ACHN (cell line): ENCODE measurements at regions not wholly inside any gene's neighbourhood (a gene's known extent, or its start where the extent isn't known, plus 50 kb on each side); places are given as distances from the start of the nearest gene placed in this dataset.

ENCODE experiments used
- DNase-seq: peaks from one replicate; pipeline ENCODE4 v3.0.0-alpha.2; 2015
- in situ Hi-C: cut with HindIII; loops from 2 replicates; pipeline ENCODE4 v1.10.0; 2017; ENCODE audit warnings: low sequenced_read_pairs, low pct_ligation_motif_present, low pct_unique_long_range_greater_than_20kb

DNA sequence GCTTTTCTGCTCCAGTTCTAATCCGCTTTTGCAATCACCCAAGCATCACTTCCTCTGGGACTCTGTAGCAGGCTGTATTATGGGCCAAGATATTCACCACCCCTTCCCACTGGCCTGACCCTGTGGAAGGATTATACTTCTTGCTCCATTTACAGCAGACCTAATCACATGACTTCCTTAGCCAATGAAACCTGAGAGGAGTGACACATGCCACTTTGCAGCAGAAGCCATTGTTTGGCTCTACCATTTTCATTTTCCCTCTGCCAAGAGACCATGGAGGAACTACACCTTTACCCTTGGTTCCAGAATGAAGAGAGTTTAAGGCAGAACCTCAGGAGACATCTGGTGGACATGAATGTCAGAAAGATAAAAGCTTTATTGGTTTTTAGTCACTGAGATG is 134.9 kb upstream of the HSD17B12 start:
- DNase-seq = no peak

GRCh38 chr11:43546561-43547429 is 133.7 kb upstream of the HSD17B12 start:
- no peak for DNase-seq
- in situ Hi-C loops = no loop called here

More for the DNA sequence above, 134.9 kb upstream of the HSD17B12 start:
- in situ Hi-C loops = no loop called here

DNA sequence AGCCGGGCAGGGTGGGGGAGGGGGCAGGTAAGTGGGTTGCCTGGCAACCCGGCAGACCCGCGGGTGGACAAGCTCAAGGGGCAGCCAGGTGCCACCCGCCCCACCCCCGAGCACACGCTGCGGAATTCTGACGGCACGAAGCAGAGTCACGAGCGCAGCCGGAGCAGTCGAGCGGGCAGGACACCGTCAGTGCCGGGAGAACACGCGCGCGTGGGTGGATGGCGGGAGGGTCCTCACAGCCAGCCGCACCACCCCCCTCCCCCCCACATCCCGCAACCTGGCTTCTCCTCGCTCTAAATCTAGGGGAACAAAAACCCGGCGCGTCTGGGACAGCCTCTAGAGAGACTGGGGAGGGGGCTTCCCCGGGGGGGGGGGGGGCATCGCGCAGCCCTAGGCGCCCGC is 133.1 kb upstream of the HSD17B12 start:
- DNase-seq = no peak
- in situ Hi-C loops = no loop called here

GRCh38 chr11:43547889-43548381 is 132.6 kb upstream of the HSD17B12 start:
- no peak for DNase-seq
- in situ Hi-C loops = no loop called here

DNA sequence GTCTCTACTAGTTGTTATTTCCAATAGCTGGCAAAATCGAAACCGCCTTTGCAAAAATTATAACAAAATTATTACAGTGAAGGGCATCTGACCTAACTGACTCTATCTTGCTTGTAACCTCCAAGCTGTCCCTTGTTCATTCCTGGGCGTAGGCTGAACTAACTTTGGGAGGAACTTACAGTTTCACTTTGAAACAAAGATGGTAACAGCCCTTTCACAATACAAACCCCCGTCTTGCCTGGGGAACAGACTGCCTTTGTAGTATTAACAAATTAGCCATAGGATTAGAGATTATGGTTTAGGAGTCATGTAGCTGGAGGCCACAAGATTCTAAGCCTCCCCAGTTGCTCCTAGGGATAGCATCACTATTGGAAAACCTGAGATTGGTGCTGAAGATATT is 131.6 kb upstream of the HSD17B12 start:
- in situ Hi-C loops = no loop called here
- no peak for DNase-seq

GRCh38 chr11:43549624-43550023 is 130.9 kb upstream of the HSD17B12 start:
- no peak for DNase-seq
- in situ Hi-C loops = no loop called here

DNA sequence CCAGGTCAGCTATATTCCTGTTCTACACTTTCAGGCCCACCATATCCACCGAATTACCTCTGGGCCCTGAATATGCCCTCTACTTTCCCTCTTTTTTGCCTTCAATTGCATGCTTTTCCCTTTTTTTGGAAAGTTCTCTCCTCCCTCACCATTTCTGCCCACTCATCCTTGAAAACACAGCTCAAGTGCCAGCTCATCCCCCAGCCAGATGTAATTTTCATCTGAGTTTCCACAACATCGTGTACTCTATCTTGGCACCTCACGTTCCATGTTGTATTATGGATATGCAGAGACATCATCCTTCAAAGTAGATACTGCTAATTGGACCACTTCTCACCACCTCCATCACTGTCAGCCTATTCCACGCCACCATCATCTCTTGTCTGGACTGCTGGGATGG is 129.8 kb upstream of the HSD17B12 start:
- in situ Hi-C loops = no loop called here
- no peak for DNase-seq

- no peak for DNase-seq
- in situ Hi-C loops = no loop called here
Measured at GRCh38 chr11:43554148-43554473, 126.4 kb upstream of the HSD17B12 start.

DNA sequence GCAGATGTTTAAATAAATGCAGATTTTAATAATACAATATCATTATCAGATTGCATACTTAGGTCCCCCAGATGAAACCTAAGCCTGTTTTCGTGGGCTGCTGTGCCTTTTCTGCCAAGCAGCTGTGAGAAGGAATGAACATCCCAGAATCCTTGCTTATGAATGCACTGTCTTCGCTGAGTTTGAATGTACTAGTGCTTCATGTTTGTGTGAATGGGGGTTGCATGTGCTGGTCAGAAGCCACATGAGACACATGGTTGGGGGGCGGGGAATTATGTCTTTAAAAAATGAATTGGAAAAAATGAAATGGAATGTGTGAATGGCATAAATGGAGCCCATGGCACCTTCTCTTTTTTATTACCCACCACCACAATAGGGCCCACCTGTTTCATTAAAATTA is 125.4 kb upstream of the HSD17B12 start:
- DNase-seq = no peak
- in situ Hi-C loops = no loop called here

DNA sequence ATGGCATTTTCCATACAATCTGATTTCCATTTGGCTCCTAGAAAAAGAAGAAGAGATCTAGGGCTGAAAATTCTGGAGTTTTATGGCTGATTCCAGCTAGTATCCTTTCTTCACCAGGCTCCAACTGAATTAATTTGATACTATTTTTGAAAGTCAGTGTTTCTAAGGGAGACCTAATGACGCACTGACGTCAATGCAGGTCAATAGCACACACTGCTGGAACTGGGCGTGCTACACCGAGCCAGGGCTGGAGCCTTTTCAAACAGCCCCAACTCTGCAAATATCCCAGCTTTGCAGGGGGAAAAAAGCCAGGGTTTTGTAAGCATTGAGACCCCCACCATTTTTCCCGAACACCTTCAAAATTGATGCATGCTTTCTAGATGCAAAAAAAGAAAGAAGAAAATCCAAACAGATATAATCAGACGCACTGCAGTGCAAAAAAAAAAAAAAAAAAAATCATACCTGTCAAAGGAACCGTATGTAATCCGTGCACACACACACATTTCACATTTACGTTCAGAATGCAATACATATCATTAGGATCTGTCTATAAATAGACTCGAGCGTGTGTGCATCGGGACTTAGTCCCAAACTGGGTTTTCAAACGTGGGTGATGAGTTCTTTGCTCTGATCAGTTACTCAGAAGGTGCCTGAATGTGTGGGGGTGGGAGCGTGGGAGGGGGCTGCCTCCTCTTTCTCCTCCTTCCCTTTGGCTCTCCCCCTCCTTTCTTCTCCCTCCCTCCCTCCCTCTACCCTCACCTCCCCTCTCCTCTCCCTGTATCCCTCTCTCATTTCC is 124.5 kb upstream of the HSD17B12 start:
- no peak for DNase-seq
- in situ Hi-C loops = no loop called here

- no peak for DNase-seq
- in situ Hi-C loops = no loop called here
Measured at GRCh38 chr11:43556612-43557375, 123.7 kb upstream of the HSD17B12 start.

- no peak for DNase-seq
- in situ Hi-C loops = no loop called here
Measured at GRCh38 chr11:43557553-43558110, 122.9 kb upstream of the HSD17B12 start.

GRCh38 chr11:43558146-43558545 is 122.4 kb upstream of the HSD17B12 start:
- no peak for DNase-seq
- in situ Hi-C loops = no loop called here

DNA sequence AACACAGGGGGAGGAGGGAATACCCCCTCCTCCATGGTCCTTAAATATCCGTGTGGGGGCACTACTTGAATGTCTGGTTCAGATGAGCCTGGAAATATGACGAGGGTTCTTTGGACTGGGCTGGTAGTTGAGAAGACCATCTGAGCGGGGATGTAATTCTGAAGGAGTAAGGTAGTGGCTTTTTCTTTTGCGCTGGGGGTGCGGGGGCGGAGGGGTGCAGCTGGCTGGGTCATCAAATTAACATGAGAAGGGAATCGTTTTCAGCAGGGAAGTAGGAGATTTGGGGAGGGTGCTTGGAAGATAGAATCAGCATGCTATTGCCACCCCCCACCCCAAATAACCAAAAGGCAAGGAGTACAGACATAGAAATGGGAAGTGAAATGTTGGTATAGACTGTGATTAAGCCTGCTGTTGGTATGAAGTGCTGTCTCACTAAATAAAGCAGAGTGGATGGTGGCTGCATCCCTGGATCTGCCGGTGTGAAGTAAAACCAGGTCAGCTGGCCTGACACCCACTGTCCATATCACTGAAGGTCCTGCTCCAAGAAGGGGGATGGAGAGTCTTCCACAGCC is 121.9 kb upstream of the HSD17B12 start:
- no peak for DNase-seq
- in situ Hi-C loops = no loop called here

GRCh38 chr11:43561832-43562231 is 118.7 kb upstream of the HSD17B12 start:
- in situ Hi-C loops = no loop called here
- DNase-seq = no peak

DNA sequence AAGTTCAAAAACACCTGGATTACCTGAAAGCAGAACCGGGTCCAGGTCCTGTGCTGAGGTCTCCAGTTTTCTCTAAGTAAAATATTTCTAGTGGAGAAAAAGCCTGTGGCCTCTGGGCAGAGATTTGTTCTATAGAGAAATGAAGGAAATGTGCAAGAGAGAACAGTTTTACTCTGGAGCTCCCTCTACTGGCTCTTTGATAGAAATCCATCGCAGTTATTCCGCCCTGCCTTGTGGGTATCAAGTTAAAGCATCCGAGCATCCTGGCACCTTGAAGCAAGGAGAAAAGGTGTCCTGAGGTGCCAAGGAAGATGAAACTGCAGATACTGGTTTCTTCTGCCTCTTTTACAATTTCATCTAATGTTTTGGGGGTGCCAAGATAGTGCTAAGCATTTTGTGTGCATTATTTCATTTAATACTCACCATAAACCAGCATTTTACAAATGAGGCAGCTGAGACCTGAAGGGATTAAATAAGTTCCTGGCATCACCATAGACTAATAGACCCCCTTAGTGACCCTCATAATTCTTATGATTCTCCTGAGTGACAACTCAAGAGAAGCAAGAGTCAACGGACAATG is 113.1 kb upstream of the HSD17B12 start:
- DNase-seq = peak; percentile 45
- in situ Hi-C loops = no loop called here

DNA sequence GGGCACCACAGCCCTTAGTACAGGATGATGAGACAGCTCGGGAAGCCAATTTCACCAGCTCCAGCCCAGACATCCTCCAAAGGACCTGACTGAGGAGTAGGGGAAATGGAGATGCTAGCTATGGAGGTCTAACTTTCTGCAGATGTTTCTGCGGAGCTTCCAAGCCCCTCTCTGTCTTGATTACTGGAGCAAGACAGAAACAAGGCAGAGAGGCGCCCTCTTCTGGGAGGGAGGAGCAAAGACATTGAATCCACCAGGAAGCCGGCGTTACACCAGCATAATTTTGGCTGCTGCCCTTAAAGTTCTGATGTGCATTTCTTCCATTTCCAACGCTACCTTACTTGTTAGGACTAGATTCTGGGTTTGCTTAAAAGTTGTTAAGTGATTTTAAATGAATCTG is 107.3 kb upstream of the HSD17B12 start:
- in situ Hi-C loops = no loop called here

DNA sequence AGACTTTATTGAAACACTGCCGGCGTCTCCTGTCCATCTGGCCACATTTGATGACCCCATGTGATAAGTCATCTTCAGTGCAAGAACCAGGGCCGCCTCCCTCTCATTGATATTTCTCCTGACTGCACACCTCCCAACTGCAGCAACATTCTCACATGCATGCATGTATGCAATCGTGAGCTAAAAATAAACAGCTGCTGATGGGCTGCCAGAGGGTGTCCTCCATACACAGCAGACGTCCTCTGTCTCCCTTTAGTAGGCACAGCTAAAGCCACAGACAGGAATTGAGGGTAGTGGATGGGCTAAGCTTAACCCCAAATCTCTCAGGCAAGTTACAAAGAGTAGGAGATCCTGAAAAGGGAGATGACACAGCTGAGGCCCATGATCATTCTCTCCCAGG is 106.7 kb upstream of the HSD17B12 start:
- in situ Hi-C loops = no loop called here
- DNase-seq = no peak

More for the DNA sequence above, 107.3 kb upstream of the HSD17B12 start:
- peak; percentile 34 for DNase-seq
